ENCODE measurements at regions not wholly inside any gene's neighbourhood (a gene's known extent, or its start where the extent isn't known, plus 50 kb on each side); places are given as distances from the start of the nearest gene placed in this dataset.

- no peak for TF ChIP-seq CTCF (IDR thresholded peaks at IDR 0.05)
- TF ChIP-seq POLR2A (IDR thresholded peaks at IDR 0.05), result no peak
These were observed 1334.8 kb upstream of the CELF4 start for GRCh38 chr18:38900445-38900844.
